Fibroblast of the aortic adventitia (primary cell): ENCODE measurements at regions not wholly inside any gene's neighbourhood (a gene's known extent, or its start where the extent isn't known, plus 50 kb on each side); places are given as distances from the start of the nearest gene placed in this dataset.

ENCODE experiments used
- DNase-seq: peaks from one replicate; pipeline ENCODE4 v3.0.0-alpha.2; 2010; ENCODE audit warnings: low read depth
- H3K4me3 ChIP-seq: 2 replicates; pipeline ENCODE4 v1.5.1; 2011; ENCODE audit warnings: low read depth, mild to moderate bottlenecking, control low read depth, low read length, moderate library complexity
- TF ChIP-seq, protein P1 (sequence below): IDR thresholded peaks from 2 replicates; pipeline ENCODE4 v1.5.1; 2011; ENCODE audit warnings: mild to moderate bottlenecking, low read length, control low read depth, inconsistent platforms; ENCODE audit not compliant: insufficient read depth

DNA sequence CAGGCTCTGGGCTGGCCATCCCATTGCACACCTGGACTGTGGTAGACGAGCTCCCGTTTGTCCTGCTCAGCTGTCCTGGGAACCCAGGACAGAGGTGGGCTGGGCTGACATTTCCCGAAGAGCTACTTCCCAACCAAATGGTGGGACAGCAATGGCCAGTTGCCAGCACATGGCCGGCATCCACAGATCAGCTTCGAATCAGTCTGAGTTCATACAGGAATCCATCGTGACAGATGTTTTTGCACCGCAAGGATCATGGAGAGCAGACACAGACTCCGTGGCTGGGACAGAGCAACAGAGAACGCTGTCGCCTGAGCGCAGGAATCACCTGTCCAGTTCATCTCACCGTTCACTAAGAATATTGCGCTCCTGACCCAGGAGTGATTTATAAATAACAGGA, 198.5 kb downstream of the TTLL2 start:
- no peak for DNase-seq
- TF ChIP-seq, protein P1, sequence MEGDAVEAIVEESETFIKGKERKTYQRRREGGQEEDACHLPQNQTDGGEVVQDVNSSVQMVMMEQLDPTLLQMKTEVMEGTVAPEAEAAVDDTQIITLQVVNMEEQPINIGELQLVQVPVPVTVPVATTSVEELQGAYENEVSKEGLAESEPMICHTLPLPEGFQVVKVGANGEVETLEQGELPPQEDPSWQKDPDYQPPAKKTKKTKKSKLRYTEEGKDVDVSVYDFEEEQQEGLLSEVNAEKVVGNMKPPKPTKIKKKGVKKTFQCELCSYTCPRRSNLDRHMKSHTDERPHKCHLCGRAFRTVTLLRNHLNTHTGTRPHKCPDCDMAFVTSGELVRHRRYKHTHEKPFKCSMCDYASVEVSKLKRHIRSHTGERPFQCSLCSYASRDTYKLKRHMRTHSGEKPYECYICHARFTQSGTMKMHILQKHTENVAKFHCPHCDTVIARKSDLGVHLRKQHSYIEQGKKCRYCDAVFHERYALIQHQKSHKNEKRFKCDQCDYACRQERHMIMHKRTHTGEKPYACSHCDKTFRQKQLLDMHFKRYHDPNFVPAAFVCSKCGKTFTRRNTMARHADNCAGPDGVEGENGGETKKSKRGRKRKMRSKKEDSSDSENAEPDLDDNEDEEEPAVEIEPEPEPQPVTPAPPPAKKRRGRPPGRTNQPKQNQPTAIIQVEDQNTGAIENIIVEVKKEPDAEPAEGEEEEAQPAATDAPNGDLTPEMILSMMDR: no peak
- H3K4me3 ChIP-seq: no peak overlapping the region

- TF ChIP-seq, protein P1: no peak
- no peak for DNase-seq
- H3K4me3 ChIP-seq: no peak overlapping the region
Observed at GRCh38 chr6:167524261-167525111, 199.6 kb downstream of the TTLL2 start.

DNA sequence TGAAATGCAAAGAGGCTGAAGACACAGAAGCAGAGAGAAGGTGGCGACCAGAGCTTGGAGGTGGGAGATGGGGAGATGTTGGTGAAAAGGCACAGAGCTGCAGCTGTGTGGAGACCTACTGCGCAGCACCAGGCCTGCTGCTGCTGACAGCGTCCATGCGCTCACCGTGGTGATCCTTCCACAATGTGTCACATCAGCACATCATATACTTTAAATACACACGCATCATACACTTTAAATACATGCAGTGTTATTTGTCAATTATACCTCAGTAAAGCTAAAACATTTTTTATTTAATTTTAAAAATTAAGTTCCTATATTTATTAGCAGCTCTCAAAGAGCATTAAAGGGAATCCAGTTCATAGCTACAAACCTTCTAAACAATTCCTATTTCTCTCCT, 200.9 kb downstream of the TTLL2 start:
- TF ChIP-seq, protein P1: no peak
- H3K4me3 ChIP-seq: no peak overlapping the region
- no peak for DNase-seq

DNA sequence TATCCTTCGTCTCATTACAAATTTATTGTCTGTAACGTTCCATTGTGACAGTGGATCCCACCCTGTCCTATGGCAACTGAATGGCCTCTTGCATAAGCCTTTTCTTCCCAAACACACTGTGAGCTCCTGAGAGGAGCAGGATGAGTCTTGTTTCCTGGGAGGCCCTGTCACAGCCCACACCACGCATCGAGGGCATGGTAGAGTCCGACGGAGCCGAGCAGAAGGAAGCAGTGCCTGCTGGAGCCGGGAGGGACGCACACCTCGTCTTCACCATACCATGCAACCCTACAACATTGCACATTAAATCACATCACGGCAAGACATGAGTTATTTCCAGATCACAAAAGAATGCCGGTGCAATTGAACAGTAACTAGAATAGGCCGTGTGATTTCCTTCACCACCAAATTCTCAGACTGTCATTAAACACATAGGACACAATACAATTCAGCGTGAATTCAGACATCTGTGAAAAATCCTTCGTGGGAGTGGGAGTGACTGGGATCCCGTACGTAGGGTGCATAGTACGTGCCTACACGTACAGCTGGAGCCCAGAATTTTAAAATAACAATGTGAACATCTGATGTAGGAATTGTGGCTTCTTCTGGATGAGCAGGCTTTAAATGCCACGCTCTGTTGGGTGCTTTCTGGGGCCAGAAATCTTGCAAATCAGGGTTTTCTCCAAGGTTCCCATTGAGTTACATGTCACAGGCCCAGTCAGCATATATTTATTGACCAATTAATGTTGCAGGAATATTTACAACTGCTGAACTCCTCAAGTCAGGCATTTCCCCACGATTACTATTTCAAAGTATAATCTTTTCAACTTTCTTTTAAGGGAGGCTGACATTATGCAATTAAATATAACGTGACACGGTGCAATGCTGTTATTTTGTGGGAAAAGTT, 201.8 kb downstream of the TTLL2 start:
- DNase-seq: no peak
- TF ChIP-seq, protein P1: no peak
- no peak overlapping the region for H3K4me3 ChIP-seq

DNA sequence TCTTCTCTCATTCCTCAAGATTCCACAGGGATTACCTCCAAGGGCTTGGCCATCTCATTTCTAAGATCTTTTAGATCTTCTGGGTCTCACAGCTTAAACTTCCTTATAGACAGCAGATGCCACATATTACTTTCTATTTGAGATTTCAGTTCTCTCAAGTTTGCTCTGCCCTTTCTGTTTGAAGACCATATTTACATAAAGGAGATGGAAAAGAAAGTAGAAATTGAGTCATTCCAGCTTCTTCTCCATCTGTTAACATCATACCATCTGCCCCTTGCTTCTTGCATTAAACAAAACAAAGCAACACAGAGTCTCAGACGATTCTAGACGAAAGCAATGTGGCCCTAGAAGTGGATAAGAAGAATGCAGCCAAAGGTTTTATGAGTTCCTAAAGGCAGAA, 203.4 kb downstream of the TTLL2 start:
- no peak overlapping the region for H3K4me3 ChIP-seq
- DNase-seq: no peak
- TF ChIP-seq, protein P1: no peak

GRCh38 chr6:167528976-167529375, 204.1 kb downstream of the TTLL2 start:
- no peak for DNase-seq
- TF ChIP-seq, protein P1: no peak
- no peak overlapping the region for H3K4me3 ChIP-seq
